H1 (cell line): ENCODE measurements at regions not wholly inside any gene's neighbourhood (a gene's known extent, or its start where the extent isn't known, plus 50 kb on each side); places are given as distances from the start of the nearest gene placed in this dataset.

Experiments used
- CTCF ChIA-PET: fragments of 300-600 bp; sonication (Branson Sonifier 250); formaldehyde crosslinking; loops from one replicate; lab custom pipeline; 2021; ENCODE audit not compliant: partially characterized antibody; lab: Charles Lee
- POLR2A ChIA-PET: fragments of 300-600 bp; sonication (Branson Sonifier 250); formaldehyde crosslinking; loops from one replicate; lab custom pipeline; 2021; ENCODE audit warnings: inconsistent platforms; ENCODE audit not compliant: partially characterized antibody; lab: Charles Lee
- DNase-seq, 2 experiments: peaks; one replicate each; pipeline versions ENCODE4 v3.0.0 to v3.0.0-alpha.2; 2010 to 2022; ENCODE audit warnings: low spot score in 2 of 2, low read depth in 1 of 2, mixed read lengths in 1 of 2
- FAIRE-seq: peaks from 2 replicates; lab custom pipeline; 2011; peaks lifted over from hg19 to GRCh38; lab: Jason Lieb, UNC
- H2AFZ ChIP-seq: 2 replicates; pipeline ENCODE4 v1.8.1; 2012; ENCODE audit warnings: low read length, inconsistent platforms
- H2AK5ac ChIP-seq: 2 replicates; pipeline ENCODE4 v1.6.1; 2013; ENCODE audit warnings: low read depth, low read length
- H2BK120ac ChIP-seq: replicated peaks from 2 replicates; pipeline ENCODE3; 2013; ENCODE audit warnings: low read depth, low read length, inconsistent platforms
- H2BK12ac ChIP-seq: 2 replicates; pipeline ENCODE4 v1.6.1; 2013; ENCODE audit warnings: low read depth, low read length
- H2BK15ac ChIP-seq: 2 replicates; pipeline ENCODE4 v1.6.1; 2013; ENCODE audit warnings: low read length
- H2BK20ac ChIP-seq: 2 replicates; pipeline ENCODE4 v1.6.1; 2013; ENCODE audit warnings: low read length
- H2BK5ac ChIP-seq: 2 replicates; pipeline ENCODE4 v1.6.1; 2013; ENCODE audit warnings: low read depth, low read length
- H3K14ac ChIP-seq: 2 replicates; pipeline ENCODE4 v1.6.1; 2013; ENCODE audit warnings: inconsistent platforms; ENCODE audit not compliant: insufficient read length
- H3K18ac ChIP-seq: 2 replicates; pipeline ENCODE4 v1.6.1; 2013; ENCODE audit warnings: low read length; ENCODE audit errors: extremely low read depth
- H3K23ac ChIP-seq: 2 replicates; pipeline ENCODE4 v1.6.1; 2013; ENCODE audit warnings: inconsistent platforms; ENCODE audit not compliant: insufficient read length
- H3K23me2 ChIP-seq: 2 replicates; pipeline ENCODE4 v1.6.1; 2013; ENCODE audit warnings: low read depth, low read length
- H3K27ac ChIP-seq: 2 replicates; pipeline ENCODE4 v1.6.1; 2011; ENCODE audit warnings: low read depth, low read length, inconsistent platforms
- H3K27me3 ChIP-seq, 4 experiments: replicated peaks in 1 of 4; 1 replicate in 1 of 4; 2 replicates in 3 of 4; pipeline versions ENCODE4 v1.6.1 to v1.8.1; 2011 to 2013; ENCODE audit warnings: low read length in 3 of 4, mild to moderate bottlenecking in 3 of 4, inconsistent platforms in 2 of 4, mixed read lengths in 2 of 4, moderate library complexity in 1 of 4; ENCODE audit not compliant: control insufficient read depth in 3 of 4, insufficient read depth in 3 of 4; ENCODE audit errors: extremely low read depth in 1 of 4
- H3K36me3 ChIP-seq, 4 experiments: 2 replicates each; pipeline versions ENCODE4 v1.6.1 to v1.8.1; 2011 to 2013; ENCODE audit warnings: mild to moderate bottlenecking in 4 of 4, low read length in 3 of 4, moderate library complexity in 2 of 4, control low read depth in 1 of 4, inconsistent platforms in 1 of 4; ENCODE audit not compliant: insufficient read depth in 4 of 4, control insufficient read depth in 2 of 4
- H3K4ac ChIP-seq: replicated peaks from 2 replicates; pipeline ENCODE3; 2013; ENCODE audit warnings: low read length, low read depth, mixed read lengths, inconsistent platforms; ENCODE audit not compliant: insufficient read length
- H3K4me1 ChIP-seq, 4 experiments: replicated peaks in 1 of 4; 1 replicate in 1 of 4; 2 replicates in 3 of 4; pipeline versions ENCODE4 v1.6.1 to v1.8.1; 2011 to 2013; ENCODE audit warnings: low read length in 3 of 4, inconsistent platforms in 2 of 4, mixed read lengths in 1 of 4; ENCODE audit not compliant: insufficient read depth in 4 of 4, control insufficient read depth in 3 of 4
- H3K4me2 ChIP-seq, 2 experiments: 2 replicates each; pipeline versions ENCODE4 v1.6.1 to v1.8.1; 2011 to 2013; ENCODE audit warnings: low read depth in 2 of 2, low read length in 2 of 2, control low read depth in 1 of 2, inconsistent platforms in 1 of 2, mild to moderate bottlenecking in 1 of 2; ENCODE audit not compliant: insufficient read depth in 1 of 2
- H3K4me3 ChIP-seq, 4 experiments: fragments of 200-600, 300-600 bp in 1 of 4; sonication (generic), shearing (Covaris generic), sonication (Bioruptor Twin) in 1 of 4; 2 replicates each; pipeline versions ENCODE4 v1.5.1 to v1.8.1; 2011 to 2016; ENCODE audit warnings: low read length in 4 of 4, low read depth in 3 of 4, control low read depth in 2 of 4, inconsistent platforms in 2 of 4, mild to moderate bottlenecking in 2 of 4, mixed read lengths in 1 of 4, moderate library complexity in 1 of 4; ENCODE audit not compliant: insufficient read depth in 2 of 4; ENCODE audit errors: extremely low read depth in 1 of 4
- H3K56ac ChIP-seq: replicated peaks from 2 replicates; pipeline ENCODE3; 2013; ENCODE audit warnings: low read depth, mild to moderate bottlenecking, mixed read lengths, low read length, inconsistent platforms; ENCODE audit not compliant: insufficient read length
- H3K79me1 ChIP-seq: 2 replicates; pipeline ENCODE4 v1.6.1; 2013; ENCODE audit warnings: low read depth, low read length, control low read depth
- H3K79me2 ChIP-seq, 2 experiments: 2 replicates each; pipeline versions ENCODE4 v1.6.1 to v1.8.1; 2012 to 2013; ENCODE audit warnings: low read length in 2 of 2, mild to moderate bottlenecking in 2 of 2, inconsistent platforms in 1 of 2; ENCODE audit not compliant: insufficient read depth in 2 of 2, control insufficient read depth in 1 of 2
- H3K9ac ChIP-seq, 4 experiments: replicated peaks in 1 of 4; 1 replicate in 1 of 4; 2 replicates in 3 of 4; pipeline versions ENCODE4 v1.6.1 to v1.8.1; 2011 to 2013; ENCODE audit warnings: low read depth in 3 of 4, low read length in 3 of 4, control low read depth in 2 of 4, mild to moderate bottlenecking in 2 of 4, moderate library complexity in 2 of 4, inconsistent platforms in 1 of 4; ENCODE audit errors: extremely low read depth in 1 of 4
- H3K9me3 ChIP-seq, 2 experiments: 2 replicates each; pipeline versions ENCODE4 v1.6.1 to v1.8.1; 2012 to 2013; ENCODE audit warnings: mild to moderate bottlenecking in 2 of 2, moderate library complexity in 2 of 2, control low read depth in 1 of 2, inconsistent platforms in 1 of 2, low read depth in 1 of 2, low read length in 1 of 2, mixed read lengths in 1 of 2; ENCODE audit not compliant: insufficient read depth in 2 of 2
- H4K20me1 ChIP-seq, 2 experiments: replicated peaks in 1 of 2; 2 replicates each; pipeline versions ENCODE3 to v1.8.1; 2011 to 2013; ENCODE audit warnings: inconsistent platforms in 2 of 2, low read length in 2 of 2, mild to moderate bottlenecking in 1 of 2; ENCODE audit not compliant: insufficient read depth in 2 of 2, control insufficient read depth in 1 of 2
- H4K5ac ChIP-seq: 2 replicates; pipeline ENCODE4 v1.6.1; 2013; ENCODE audit warnings: low read length, low read depth, mixed read lengths, inconsistent platforms; ENCODE audit not compliant: insufficient read length
- H4K8ac ChIP-seq: 2 replicates; pipeline ENCODE4 v1.8.0; 2013; ENCODE audit warnings: mild to moderate bottlenecking, moderate library complexity, low read length, inconsistent platforms; ENCODE audit not compliant: insufficient read depth; ENCODE audit errors: extremely low read depth
- H4K91ac ChIP-seq: replicated peaks from 2 replicates; pipeline ENCODE3; 2013; ENCODE audit warnings: low read length, mixed read lengths, inconsistent platforms; ENCODE audit not compliant: insufficient read length
- POLR2AphosphoS5 ChIP-seq: IDR thresholded peaks from 2 replicates; pipeline ENCODE4 v1.6.1; 2011; ENCODE audit warnings: low read depth, low read length
- RXRA ChIP-seq: IDR thresholded peaks from 2 replicates; pipeline ENCODE4 v1.6.1; 2011; ENCODE audit warnings: low read depth, mild to moderate bottlenecking, low read length, moderate library complexity; ENCODE audit not compliant: insufficient read depth
- SIX5 ChIP-seq: IDR thresholded peaks from 2 replicates; pipeline ENCODE4 v1.6.1; 2011; ENCODE audit warnings: mild to moderate bottlenecking, low read depth, low read length
- SP2 ChIP-seq: IDR thresholded peaks from 2 replicates; pipeline ENCODE4 v1.6.1; 2012; ENCODE audit warnings: mild to moderate bottlenecking, low read length, inconsistent platforms
- YY1 ChIP-seq: IDR thresholded peaks from 2 replicates; pipeline ENCODE4 v1.6.1; 2011; ENCODE audit warnings: low read depth, mild to moderate bottlenecking, low read length
- WGBS, 2 experiments: shearing (Covaris generic) in 1 of 2; methylation state at CpG; one replicate each; pipeline versions ENCODE4 v1.1.6 to v1.1.7; 2013 to 2015; ENCODE audit warnings: low lambda C conversion rate in 2 of 2, mixed read lengths in 2 of 2, inconsistent platforms in 1 of 2, low coverage in 1 of 2, missing lambda C conversion rate in 1 of 2; ENCODE audit not compliant: insufficient replicate concordance in 2 of 2, insufficient coverage in 1 of 2, insufficient read length in 1 of 2; ENCODE audit errors: extremely low coverage in 1 of 2, missing lambda C conversion rate in 1 of 2; 5-methylcytosine and 5-hydroxymethylcytosine counted together
- TF ChIP-seq, protein P1 (sequence below): IDR thresholded peaks from 2 replicates; pipeline ENCODE4 v1.6.1; 2012; ENCODE audit warnings: low read length, inconsistent platforms
- TF ChIP-seq, protein P2 (sequence below): IDR thresholded peaks from 2 replicates; pipeline ENCODE4 v1.6.1; 2011; ENCODE audit warnings: low read length, improper control_type of control experiment
- TF ChIP-seq, protein P3 (sequence below), 3 experiments: IDR thresholded peaks; 1 replicate in 2 of 3; 2 replicates in 1 of 3; pipeline versions ENCODE4 v1.5.1 to v1.6.1; 2011; ENCODE audit warnings: low read length in 3 of 3, mild to moderate bottlenecking in 3 of 3, inconsistent platforms in 2 of 3, low read depth in 1 of 3, moderate library complexity in 1 of 3; ENCODE audit not compliant: insufficient read depth in 1 of 3; ENCODE audit errors: control extremely low read depth in 1 of 3

DNA sequence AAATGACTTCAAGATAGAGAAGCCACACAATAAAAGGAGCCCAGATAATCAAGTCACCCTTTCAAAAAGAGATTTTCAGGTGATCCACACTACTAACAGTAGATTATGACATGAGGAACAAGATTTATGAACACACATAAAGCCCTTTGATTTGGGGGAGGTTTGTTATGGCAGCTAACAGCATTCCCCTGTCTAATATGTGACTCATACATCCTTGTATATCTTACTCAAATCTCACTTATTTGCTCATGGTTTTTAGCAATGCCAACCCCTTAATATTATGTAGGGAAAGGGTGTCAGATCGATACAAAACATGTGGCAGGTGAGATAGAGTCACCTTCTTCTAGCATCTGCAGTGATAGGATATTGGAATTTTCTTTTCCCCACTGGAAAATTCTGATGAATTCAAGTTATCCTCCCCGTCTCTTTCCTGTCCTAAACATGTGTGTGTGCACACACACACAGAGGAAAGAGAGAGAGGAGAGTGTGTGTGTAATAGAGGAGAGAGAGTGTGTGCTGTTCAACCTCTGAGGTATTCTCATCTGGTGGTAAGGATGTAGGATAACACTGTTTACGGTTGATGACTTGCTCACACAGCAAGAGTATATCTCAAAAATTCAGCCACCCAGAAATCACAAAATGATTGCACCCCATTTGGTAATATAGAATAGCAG is 319.9 kb downstream of the KCNC2 start:
- 90% methylated on average over 3 of the region's 3 CpGs; no CpG with 5 or more reads in 1 of the 2 experiments for WGBS, 2 experiments
- Histone ChIP-seq H2BK15ac (no peak overlapping the region), H4K8ac (no peak overlapping the region), H3K9me3 (no peaks in the 10 kb centered on the region), H3K18ac (no peak overlapping the region), H3K23ac (no peak overlapping the region), H3K4ac (no peak overlapping the region), H2AK5ac (no peak overlapping the region), H3K4me2 (no peak overlapping the region), H3K27ac (no peak overlapping the region), H3K4me3 (no peak overlapping the region), H3K56ac (no peak overlapping the region), H3K36me3 (no peaks in the 10 kb centered on the region), H2BK120ac (no peak overlapping the region), H3K79me2 (no peaks in the 10 kb centered on the region), H3K14ac (no peak overlapping the region), H2BK12ac (no peak overlapping the region; the same call in 1 of the 2 replicates), H2BK20ac (no peak overlapping the region), H4K20me1 (no peaks in the 10 kb centered on the region), H3K9ac (no peak overlapping the region), H2BK5ac (no peak overlapping the region), H4K5ac (no peak overlapping the region), H3K79me1 (no peaks in the 10 kb centered on the region), H3K4me1 (peaks cover 0 to 4% (median 0%) of the 10 kb centered on the region in 4 experiments; a peak in 1 of 7 replicates), H4K91ac (no peak overlapping the region), H2AFZ (0 out of 2 replicates have a peak overlapping the region, but pooled peaks have one; percentile 8), H3K27me3 (peaks cover 0 to 1% (median 0%) of the 10 kb centered on the region in 4 experiments; a peak in 1 of 7 replicates), H3K23me2 (no peaks in the 10 kb centered on the region)
- DNase-seq (no peak), FAIRE-seq (no peak)
- POLR2A ChIA-PET, result no interaction called here
- CTCF ChIA-PET, result interaction anchor here (0.6 to 1.2 kb wide), 4 partner anchors 13 to 1203 kb away, joined by 3 to 5 read pairs (median 4); no protein-coding TSS in a partner anchor
- TF ChIP-seq POLR2AphosphoS5 (no peak), YY1 (no peak), SP2 (no peak), SIX5 (no peak), RXRA (no peak)
- TF ChIP-seq, protein P1, sequence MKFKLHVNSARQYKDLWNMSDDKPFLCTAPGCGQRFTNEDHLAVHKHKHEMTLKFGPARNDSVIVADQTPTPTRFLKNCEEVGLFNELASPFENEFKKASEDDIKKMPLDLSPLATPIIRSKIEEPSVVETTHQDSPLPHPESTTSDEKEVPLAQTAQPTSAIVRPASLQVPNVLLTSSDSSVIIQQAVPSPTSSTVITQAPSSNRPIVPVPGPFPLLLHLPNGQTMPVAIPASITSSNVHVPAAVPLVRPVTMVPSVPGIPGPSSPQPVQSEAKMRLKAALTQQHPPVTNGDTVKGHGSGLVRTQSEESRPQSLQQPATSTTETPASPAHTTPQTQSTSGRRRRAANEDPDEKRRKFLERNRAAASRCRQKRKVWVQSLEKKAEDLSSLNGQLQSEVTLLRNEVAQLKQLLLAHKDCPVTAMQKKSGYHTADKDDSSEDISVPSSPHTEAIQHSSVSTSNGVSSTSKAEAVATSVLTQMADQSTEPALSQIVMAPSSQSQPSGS, result no peak
- TF ChIP-seq, protein P2, sequence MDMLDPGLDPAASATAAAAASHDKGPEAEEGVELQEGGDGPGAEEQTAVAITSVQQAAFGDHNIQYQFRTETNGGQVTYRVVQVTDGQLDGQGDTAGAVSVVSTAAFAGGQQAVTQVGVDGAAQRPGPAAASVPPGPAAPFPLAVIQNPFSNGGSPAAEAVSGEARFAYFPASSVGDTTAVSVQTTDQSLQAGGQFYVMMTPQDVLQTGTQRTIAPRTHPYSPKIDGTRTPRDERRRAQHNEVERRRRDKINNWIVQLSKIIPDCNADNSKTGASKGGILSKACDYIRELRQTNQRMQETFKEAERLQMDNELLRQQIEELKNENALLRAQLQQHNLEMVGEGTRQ, result no peak
- TF ChIP-seq, protein P3, sequence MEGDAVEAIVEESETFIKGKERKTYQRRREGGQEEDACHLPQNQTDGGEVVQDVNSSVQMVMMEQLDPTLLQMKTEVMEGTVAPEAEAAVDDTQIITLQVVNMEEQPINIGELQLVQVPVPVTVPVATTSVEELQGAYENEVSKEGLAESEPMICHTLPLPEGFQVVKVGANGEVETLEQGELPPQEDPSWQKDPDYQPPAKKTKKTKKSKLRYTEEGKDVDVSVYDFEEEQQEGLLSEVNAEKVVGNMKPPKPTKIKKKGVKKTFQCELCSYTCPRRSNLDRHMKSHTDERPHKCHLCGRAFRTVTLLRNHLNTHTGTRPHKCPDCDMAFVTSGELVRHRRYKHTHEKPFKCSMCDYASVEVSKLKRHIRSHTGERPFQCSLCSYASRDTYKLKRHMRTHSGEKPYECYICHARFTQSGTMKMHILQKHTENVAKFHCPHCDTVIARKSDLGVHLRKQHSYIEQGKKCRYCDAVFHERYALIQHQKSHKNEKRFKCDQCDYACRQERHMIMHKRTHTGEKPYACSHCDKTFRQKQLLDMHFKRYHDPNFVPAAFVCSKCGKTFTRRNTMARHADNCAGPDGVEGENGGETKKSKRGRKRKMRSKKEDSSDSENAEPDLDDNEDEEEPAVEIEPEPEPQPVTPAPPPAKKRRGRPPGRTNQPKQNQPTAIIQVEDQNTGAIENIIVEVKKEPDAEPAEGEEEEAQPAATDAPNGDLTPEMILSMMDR (IDR thresholded peaks at IDR 0.05; ENCODE audit: control extremely low read depth in 1 of 3, insufficient read depth in 1 of 3, low read depth in 1 of 3, low read length in 3 of 3), result no peak
